HepG2 (cell line): ENCODE measurements at regions not wholly inside any gene's neighbourhood (a gene's known extent, or its start where the extent isn't known, plus 50 kb on each side); places are given as distances from the start of the nearest gene placed in this dataset.

Experiments
- CTCF ChIP-seq: sonication (generic); formaldehyde crosslinking; IDR thresholded peaks from 2 replicates; pipeline ENCODE4 v1.5.0; 2020; ENCODE audit warnings: mild to moderate bottlenecking, missing genetic modification reagents, moderate library complexity
- EP300 ChIP-seq, 3 experiments: sonication (generic) in 1 of 3; formaldehyde crosslinking in 1 of 3; IDR thresholded peaks; 2 replicates each; pipeline versions ENCODE4 v1.5.1 to v1.6.1; 2011 to 2020; ENCODE audit warnings: low read depth in 2 of 3, low read length in 2 of 3, borderline replicate concordance in 1 of 3, improper control_type of control experiment in 1 of 3, mild to moderate bottlenecking in 1 of 3, missing genetic modification reagents in 1 of 3, moderate library complexity in 1 of 3
- ZNF274 ChIP-seq: sonication (generic); formaldehyde crosslinking; IDR thresholded peaks from 2 replicates; pipeline ENCODE4 v1.5.1; 2020; ENCODE audit warnings: mild to moderate bottlenecking, missing genetic modification reagents
- ZNF687 ChIP-seq: sonication (generic); formaldehyde crosslinking; IDR thresholded peaks from 2 replicates; pipeline ENCODE4 v1.5.1; 2020; ENCODE audit warnings: mild to moderate bottlenecking, missing genetic modification reagents, moderate library complexity
- TF ChIP-seq, protein P1 (sequence below): sonication (generic); formaldehyde crosslinking; IDR thresholded peaks from 2 replicates; pipeline ENCODE4 v1.8.0; 2022; ENCODE audit warnings: mild to moderate bottlenecking, missing genetic modification reagents, borderline replicate concordance
- TF ChIP-seq, protein P2 (sequence below): sonication (generic); formaldehyde crosslinking; IDR thresholded peaks from 2 replicates; pipeline ENCODE4 v1.9.0; 2022; ENCODE audit warnings: missing genetic modification reagents, mild to moderate bottlenecking, borderline replicate concordance
- TF ChIP-seq, protein P3 (sequence below): sonication (generic); formaldehyde crosslinking; IDR thresholded peaks from 2 replicates; pipeline ENCODE4 v1.5.1; 2020; ENCODE audit warnings: mild to moderate bottlenecking, missing genetic modification reagents, borderline replicate concordance
- TF ChIP-seq, protein P4 (sequence below): sonication (generic); formaldehyde crosslinking; conservative IDR thresholded peaks from 2 replicates; pipeline ENCODE4 v1.4.0; 2020; ENCODE audit warnings: mild to moderate bottlenecking, missing genetic modification reagents, moderate library complexity

- TF ChIP-seq, protein P1, sequence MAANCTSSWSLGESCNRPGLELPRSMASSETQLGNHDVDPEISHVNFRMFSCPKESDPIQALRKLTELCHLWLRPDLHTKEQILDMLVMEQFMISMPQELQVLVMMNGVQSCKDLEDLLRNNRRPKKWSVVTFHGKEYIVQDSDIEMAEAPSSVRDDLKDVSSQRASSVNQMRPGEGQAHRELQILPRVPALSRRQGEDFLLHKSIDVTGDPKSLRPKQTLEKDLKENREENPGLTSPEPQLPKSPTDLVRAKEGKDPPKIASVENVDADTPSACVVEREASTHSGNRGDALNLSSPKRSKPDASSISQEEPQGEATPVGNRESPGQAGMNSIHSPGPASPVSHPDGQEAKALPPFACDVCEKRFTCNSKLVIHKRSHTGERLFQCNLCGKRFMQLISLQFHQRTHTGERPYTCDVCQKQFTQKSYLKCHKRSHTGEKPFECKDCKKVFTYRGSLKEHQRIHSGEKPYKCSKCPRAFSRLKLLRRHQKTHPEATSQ (CRISPR knock-in tag): no peak
- TF ChIP-seq, protein P2, sequence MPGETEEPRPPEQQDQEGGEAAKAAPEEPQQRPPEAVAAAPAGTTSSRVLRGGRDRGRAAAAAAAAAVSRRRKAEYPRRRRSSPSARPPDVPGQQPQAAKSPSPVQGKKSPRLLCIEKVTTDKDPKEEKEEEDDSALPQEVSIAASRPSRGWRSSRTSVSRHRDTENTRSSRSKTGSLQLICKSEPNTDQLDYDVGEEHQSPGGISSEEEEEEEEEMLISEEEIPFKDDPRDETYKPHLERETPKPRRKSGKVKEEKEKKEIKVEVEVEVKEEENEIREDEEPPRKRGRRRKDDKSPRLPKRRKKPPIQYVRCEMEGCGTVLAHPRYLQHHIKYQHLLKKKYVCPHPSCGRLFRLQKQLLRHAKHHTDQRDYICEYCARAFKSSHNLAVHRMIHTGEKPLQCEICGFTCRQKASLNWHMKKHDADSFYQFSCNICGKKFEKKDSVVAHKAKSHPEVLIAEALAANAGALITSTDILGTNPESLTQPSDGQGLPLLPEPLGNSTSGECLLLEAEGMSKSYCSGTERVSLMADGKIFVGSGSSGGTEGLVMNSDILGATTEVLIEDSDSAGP (CRISPR knock-in tag): no peak
- TF ChIP-seq, protein P3, sequence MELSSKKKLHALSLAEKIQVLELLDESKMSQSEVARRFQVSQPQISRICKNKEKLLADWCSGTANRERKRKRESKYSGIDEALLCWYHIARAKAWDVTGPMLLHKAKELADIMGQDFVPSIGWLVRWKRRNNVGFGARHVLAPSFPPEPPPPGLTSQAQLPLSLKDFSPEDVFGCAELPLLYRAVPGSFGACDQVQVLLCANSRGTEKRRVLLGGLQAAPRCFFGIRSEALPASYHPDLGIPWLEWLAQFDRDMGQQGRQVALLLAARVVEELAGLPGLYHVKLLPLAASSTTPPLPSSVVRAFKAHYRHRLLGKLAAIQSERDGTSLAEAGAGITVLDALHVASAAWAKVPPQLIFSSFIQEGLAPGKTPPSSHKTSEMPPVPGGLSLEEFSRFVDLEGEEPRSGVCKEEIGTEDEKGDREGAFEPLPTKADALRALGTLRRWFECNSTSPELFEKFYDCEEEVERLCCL (CRISPR knock-in tag): no peak
- no peak for TF ChIP-seq EP300 (IDR thresholded peaks at IDR 0.05; ENCODE audit: low read depth in 2 of 2, low read length in 2 of 2)
- no peak for TF ChIP-seq EP300 (CRISPR knock-in tag; IDR thresholded peaks at IDR 0.05; ENCODE audit: borderline replicate concordance)
- TF ChIP-seq ZNF274 (CRISPR knock-in tag): no peak
- TF ChIP-seq CTCF (CRISPR knock-in tag): no peak
- no peak for TF ChIP-seq ZNF687 (CRISPR knock-in tag)
- TF ChIP-seq, protein P4, sequence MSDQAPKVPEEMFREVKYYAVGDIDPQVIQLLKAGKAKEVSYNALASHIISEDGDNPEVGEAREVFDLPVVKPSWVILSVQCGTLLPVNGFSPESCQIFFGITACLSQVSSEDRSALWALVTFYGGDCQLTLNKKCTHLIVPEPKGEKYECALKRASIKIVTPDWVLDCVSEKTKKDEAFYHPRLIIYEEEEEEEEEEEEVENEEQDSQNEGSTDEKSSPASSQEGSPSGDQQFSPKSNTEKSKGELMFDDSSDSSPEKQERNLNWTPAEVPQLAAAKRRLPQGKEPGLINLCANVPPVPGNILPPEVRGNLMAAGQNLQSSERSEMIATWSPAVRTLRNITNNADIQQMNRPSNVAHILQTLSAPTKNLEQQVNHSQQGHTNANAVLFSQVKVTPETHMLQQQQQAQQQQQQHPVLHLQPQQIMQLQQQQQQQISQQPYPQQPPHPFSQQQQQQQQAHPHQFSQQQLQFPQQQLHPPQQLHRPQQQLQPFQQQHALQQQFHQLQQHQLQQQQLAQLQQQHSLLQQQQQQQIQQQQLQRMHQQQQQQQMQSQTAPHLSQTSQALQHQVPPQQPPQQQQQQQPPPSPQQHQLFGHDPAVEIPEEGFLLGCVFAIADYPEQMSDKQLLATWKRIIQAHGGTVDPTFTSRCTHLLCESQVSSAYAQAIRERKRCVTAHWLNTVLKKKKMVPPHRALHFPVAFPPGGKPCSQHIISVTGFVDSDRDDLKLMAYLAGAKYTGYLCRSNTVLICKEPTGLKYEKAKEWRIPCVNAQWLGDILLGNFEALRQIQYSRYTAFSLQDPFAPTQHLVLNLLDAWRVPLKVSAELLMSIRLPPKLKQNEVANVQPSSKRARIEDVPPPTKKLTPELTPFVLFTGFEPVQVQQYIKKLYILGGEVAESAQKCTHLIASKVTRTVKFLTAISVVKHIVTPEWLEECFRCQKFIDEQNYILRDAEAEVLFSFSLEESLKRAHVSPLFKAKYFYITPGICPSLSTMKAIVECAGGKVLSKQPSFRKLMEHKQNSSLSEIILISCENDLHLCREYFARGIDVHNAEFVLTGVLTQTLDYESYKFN (CRISPR knock-in tag): no peak
These were observed 638.8 kb upstream of the CFAP20DC start for GRCh38 chr3:59688636-59689035.
